ENCODE measurements at regions not wholly inside any gene's neighbourhood (a gene's known extent, or its start where the extent isn't known, plus 50 kb on each side); places are given as distances from the start of the nearest gene placed in this dataset.

GRCh38 chrX:108946531-108946930 lies 210.2 kb upstream of the IRS4 start:
- H3K23me2 ChIP-seq (ENCODE audit: insufficient read length, low read depth, low read length, poor library complexity, severe bottlenecking), result no peaks in the 10 kb centered on the region
- H3K27me3 ChIP-seq (ENCODE audit: insufficient read depth, low read length), result no peaks in the 10 kb centered on the region
- no peak overlapping the region for H3K56ac ChIP-seq (ENCODE audit: insufficient read length, low read depth, low read length)
- H3K23ac ChIP-seq (ENCODE audit: insufficient read length, low read depth, low read length), result no peak overlapping the region
- no peak overlapping the region for H2BK120ac ChIP-seq (ENCODE audit: low read depth, low read length, poor library complexity, severe bottlenecking)
- no peak overlapping the region for H4K5ac ChIP-seq (ENCODE audit: insufficient read length, low read depth, low read length)
- no peak overlapping the region for H3K4ac ChIP-seq (ENCODE audit: low read depth, low read length)
- no peak overlapping the region for H3K18ac ChIP-seq (ENCODE audit: insufficient read length, low read depth, low read length)
- H3K9me3 ChIP-seq (ENCODE audit: control insufficient read depth, low read depth, low read length), result no peaks in the 10 kb centered on the region
- H4K20me1 ChIP-seq (ENCODE audit: control insufficient read depth, insufficient read depth, insufficient read length), result no peaks in the 10 kb centered on the region
- Mint-ChIP-seq H3K9me3 (peaks cover 0 to 6% of the 10 kb centered on the region in 2 experiments; a peak in 2 of 5 replicates), H3K27me3 (ENCODE audit: low read depth) (no peaks in the 10 kb centered on the region), H3K36me3 (ENCODE audit: insufficient read depth in 1 of 3, low read depth in 3 of 3) (peaks cover 0 to 3% (median 0%) of the 10 kb centered on the region in 3 experiments; a peak in 2 of 7 replicates), H3K4me3 (no peak overlapping the region), H3K27ac (0 out of 7 replicates have a peak overlapping the region, but pooled peaks of 1 of the 3 experiments have one; percentile 41), H3K4me1 (no peaks in the 10 kb centered on the region)
- no peaks in the 10 kb centered on the region for H3K79me2 ChIP-seq (ENCODE audit: insufficient read depth, low read length)
- H3K4me2 ChIP-seq (ENCODE audit: insufficient read depth, insufficient read length, low read length), result no peak overlapping the region
- no peak overlapping the region for H2AFZ ChIP-seq (ENCODE audit: low read length)
- H3K14ac ChIP-seq (ENCODE audit: insufficient read depth, low read length), result no peak overlapping the region
- H2AK5ac ChIP-seq (ENCODE audit: insufficient read length, low read length), result no peak overlapping the region
- no CpG with 5 or more reads among the region's 4 CpGs for WGBS (ENCODE audit: extremely low coverage, insufficient read length, low lambda C conversion rate)
- no peak overlapping the region for H4K91ac ChIP-seq (ENCODE audit: insufficient read length, low read depth, low read length)
- no peak overlapping the region for H3K9ac ChIP-seq (ENCODE audit: extremely low read depth, insufficient read length, low read length)
- TF ChIP-seq CTCF (conservative IDR thresholded peaks at IDR 0.05), result no peak
- H2BK15ac ChIP-seq (ENCODE audit: low read depth, low read length), result no peak overlapping the region
- H2BK12ac ChIP-seq (ENCODE audit: insufficient read length, low read depth, low read length), result no peak overlapping the region
- H3K4me1 ChIP-seq (ENCODE audit: insufficient read depth, low read length), result no peaks in the 10 kb centered on the region
- H3T11ph ChIP-seq (ENCODE audit: low read length), result no peak overlapping the region
- no peak overlapping the region for H3K27ac ChIP-seq (ENCODE audit: insufficient read length, low read depth, low read length)
- no peak for DNase-seq
- no peak overlapping the region for H4K8ac ChIP-seq (replicated peaks; ENCODE audit: insufficient read length, low read depth, low read length)
- H3K79me1 ChIP-seq (ENCODE audit: insufficient read depth, low read depth, low read length, poor library complexity, severe bottlenecking), result no peaks in the 10 kb centered on the region
- no peak overlapping the region for H2BK20ac ChIP-seq (ENCODE audit: low read depth, low read length, poor library complexity, severe bottlenecking)
- H2BK5ac ChIP-seq (ENCODE audit: insufficient read length, low read length), result no peak overlapping the region
